ENCODE measurements at regions not wholly inside any gene's neighbourhood (a gene's known extent, or its start where the extent isn't known, plus 50 kb on each side); places are given as distances from the start of the nearest gene placed in this dataset.

- DNase-seq (ENCODE audit: low read depth in 2 of 2): peak; percentile 64 to 67
These were observed 303.4 kb downstream of the SPRY2 start for GRCh38 chr13:80037505-80037888.

- DNase-seq (ENCODE audit: low read depth in 2 of 2): no peak
These were observed 304.0 kb downstream of the SPRY2 start for GRCh38 chr13:80036845-80037504.

GRCh38 chr13:80035096-80035495 lies 305.8 kb downstream of the SPRY2 start:
- DNase-seq (ENCODE audit: low read depth in 2 of 2): no peak

- DNase-seq (ENCODE audit: low read depth in 2 of 2): no peak
These were observed 307.0 kb downstream of the SPRY2 start for GRCh38 chr13:80033951-80034350.

GRCh38 chr13:80033286-80033685 lies 307.6 kb downstream of the SPRY2 start:
- DNase-seq (ENCODE audit: low read depth in 2 of 2): no peak

GRCh38 chr13:80030491-80030890 lies 310.4 kb downstream of the SPRY2 start:
- no peak for DNase-seq (ENCODE audit: low read depth in 2 of 2)

GRCh38 chr13:80029170-80029569 lies 311.8 kb downstream of the SPRY2 start:
- no peak for DNase-seq (ENCODE audit: low read depth in 2 of 2)

- DNase-seq (ENCODE audit: low read depth in 2 of 2): no peak
These were observed 318.8 kb downstream of the SPRY2 start for GRCh38 chr13:80022146-80022545.

- DNase-seq (ENCODE audit: low read depth in 2 of 2): no peak
These were observed 328.7 kb downstream of the SPRY2 start for GRCh38 chr13:80012251-80012650.

GRCh38 chr13:80011448-80012212 lies 329.3 kb downstream of the SPRY2 start:
- DNase-seq (ENCODE audit: low read depth in 2 of 2): no peak

GRCh38 chr13:80010846-80011245 lies 330.1 kb downstream of the SPRY2 start:
- DNase-seq (ENCODE audit: low read depth in 2 of 2): no peak

GRCh38 chr13:80010286-80010831 lies 330.6 kb downstream of the SPRY2 start:
- no peak for DNase-seq (ENCODE audit: low read depth in 2 of 2)

GRCh38 chr13:80009760-80010159 lies 331.2 kb downstream of the SPRY2 start:
- DNase-seq (ENCODE audit: low read depth in 2 of 2): no peak

GRCh38 chr13:80006940-80007339 lies 334.0 kb downstream of the SPRY2 start:
- no peak for DNase-seq (ENCODE audit: low read depth in 2 of 2)

- no peak for DNase-seq (ENCODE audit: low read depth in 2 of 2)
These were observed 339.4 kb downstream of the SPRY2 start for GRCh38 chr13:80001510-80001842.

- no peak for DNase-seq (ENCODE audit: low read depth in 2 of 2)
These were observed 340.0 kb downstream of the SPRY2 start for GRCh38 chr13:80000684-80001509.

GRCh38 chr13:79999601-80000000 lies 341.3 kb downstream of the SPRY2 start:
- DNase-seq (ENCODE audit: low read depth in 2 of 2): no peak

GRCh38 chr13:79998381-79998880 lies 342.5 kb downstream of the SPRY2 start:
- no peak for DNase-seq (ENCODE audit: low read depth in 2 of 2)

- DNase-seq (ENCODE audit: low read depth in 2 of 2): no peak
These were observed 343.7 kb downstream of the SPRY2 start for GRCh38 chr13:79997244-79997643.

- DNase-seq (ENCODE audit: low read depth in 2 of 2): peak; percentile 33 to 38
These were observed 345.6 kb downstream of the SPRY2 start for GRCh38 chr13:79995334-79995733.

- DNase-seq (ENCODE audit: low read depth in 2 of 2): no peak
These were observed 348.8 kb downstream of the SPRY2 start for GRCh38 chr13:79992111-79992510.

- DNase-seq (ENCODE audit: low read depth in 2 of 2): no peak
These were observed 350.9 kb downstream of the SPRY2 start for GRCh38 chr13:79990048-79990447.

Measured in fibroblast of skin of left biceps (primary cell).